Adrenal gland (tissue), 9 donors: ENCODE measurements at regions not wholly inside any gene's neighbourhood (a gene's known extent, or its start where the extent isn't known, plus 50 kb on each side); places are given as distances from the start of the nearest gene placed in this dataset.

Experiments
- DNase-seq, 7 donors: peaks; one replicate each; pipeline ENCODE4 v3.0.0-alpha.2; 2019 to 2020
- H3K27ac ChIP-seq, 5 donors: fragments of 200-600 bp; sonication (generic) in 4 of 5; 1 replicate in 3 of 5; 2 replicates in 2 of 5; pipeline versions ENCODE4 v1.5.1 to v1.8.0; 2016 to 2020; ENCODE audit warnings: mild to moderate bottlenecking in 1 of 5
- H3K27me3 ChIP-seq: fragments of 200-600 bp; 2 replicates; pipeline ENCODE4 v1.8.0; 2021
- H3K36me3 ChIP-seq, 2 donors: fragments of 200-600 bp; replicated peaks in 1 of 2; 1 replicate in 1 of 2; 2 replicates in 1 of 2; pipeline versions ENCODE4 v1.5.1 to v1.8.0; 2018 to 2022
- H3K4me1 ChIP-seq, 2 donors: fragments of 200-600 bp; replicated peaks in 1 of 2; 1 replicate in 1 of 2; 2 replicates in 1 of 2; pipeline versions ENCODE4 v1.5.1 to v1.8.0; 2018 to 2021
- H3K4me3 ChIP-seq, 4 donors: fragments of 200-600 bp; sonication (generic) in 3 of 4; one replicate each; pipeline ENCODE4 v1.5.1; 2016 to 2018
- H3K9me3 ChIP-seq, 3 donors: fragments of 200-600 bp; sonication (generic) in 1 of 3; replicated peaks in 1 of 3; 1 replicate in 2 of 3; 2 replicates in 1 of 3; pipeline versions ENCODE4 v1.5.1 to v1.8.0; 2016 to 2021
- CTCF ChIP-seq, 6 experiments: fragments of 450-650 bp in 4 of 6; fragments of 200-600 bp in 2 of 6; sonication (generic) in 1 of 6; IDR thresholded peaks; 1 replicate in 5 of 6; 2 replicates in 1 of 6; pipeline versions ENCODE4 v1.5.1 to v1.8.0; 2016 to 2021; ENCODE audit warnings: antibody characterized with exemption in 6 of 6, mild to moderate bottlenecking in 2 of 6, moderate library complexity in 1 of 6
- POLR2A ChIP-seq, 2 donors: fragments of 450-650 bp; IDR thresholded peaks; one replicate each; pipeline ENCODE4 v1.6.1; 2017; ENCODE audit warnings: antibody characterized with exemption in 2 of 2, mild to moderate bottlenecking in 2 of 2, moderate library complexity in 1 of 2
- WGBS, 4 donors: extraction: QIAGEN DNeasy Blood & Tissue Kit in 2 of 4; methylation state at CpG; one replicate each; pipeline versions ENCODE4 v1.1.5 to v1.1.7; 2013 to 2017; 5-methylcytosine and 5-hydroxymethylcytosine counted together
- intact Hi-C, 2 donors: fragments of 100-400 bp; cut with DNase I; formaldehyde crosslinking; loops; one replicate each; pipeline versions ENCODE4 v1.14.1 to v1.15.0; 2022 to 2023
- donor health status: healthy with polysubstance abuse.
- donor health status: Bipolar disorder and iron deficiency.
- donor health status: DM: yes; HTN: yes; CAD: no.
- donor health status: DM: no; HTN: no; CAD: no.
- donor health status: DM: no; HTN: no; CAD: no.

GRCh38 chr4:97404876-97405523, 738.3 kb downstream of the STPG2 start:
- intact Hi-C loops, result no loop called here
- Histone ChIP-seq H3K36me3 (no peaks in the 10 kb centered on the region), H3K27ac (no peak overlapping the region), H3K4me3 (no peak overlapping the region), H3K27me3 (no peaks in the 10 kb centered on the region), H3K9me3 (no peaks in the 10 kb centered on the region), H3K4me1 (no peaks in the 10 kb centered on the region)
- WGBS, 4 donors, result 71 to 85% (median 79%) methylated on average over 5 of the region's 5 CpGs
- no peak for DNase-seq
- TF ChIP-seq CTCF (IDR thresholded peaks at IDR 0.05) (no peak), POLR2A (IDR thresholded peaks at IDR 0.05) (no peak)

- H3K9me3 ChIP-seq, result no peaks in the 10 kb centered on the region
- H3K27ac ChIP-seq, result no peak overlapping the region
- no peak overlapping the region for H3K4me3 ChIP-seq
- H3K4me1 ChIP-seq, result no peaks in the 10 kb centered on the region
- no peak for DNase-seq
- H3K27me3 ChIP-seq, result no peaks in the 10 kb centered on the region
- H3K36me3 ChIP-seq, result no peaks in the 10 kb centered on the region
- no peak for TF ChIP-seq POLR2A (IDR thresholded peaks at IDR 0.05)
- no peak for TF ChIP-seq CTCF (IDR thresholded peaks at IDR 0.05)
- intact Hi-C loops, result no loop called here
- 75 to 80% (median 77%) methylated on average over 3 of the region's 3 CpGs for WGBS, 4 donors
Observed at GRCh38 chr4:97411356-97411755, 731.9 kb downstream of the STPG2 start.

- intact Hi-C loops, result no loop called here
- no peaks in the 10 kb centered on the region for H3K9me3 ChIP-seq
- WGBS, 4 donors, result 38 to 74% (median 62%) methylated on average over 1 of the region's 1 CpG
Observed at GRCh38 chr4:97412331-97412730, 730.9 kb downstream of the STPG2 start.

GRCh38 chr4:97414161-97414560, 729.1 kb downstream of the STPG2 start:
- intact Hi-C loops, result no loop called here
- 82 to 90% (median 87%) methylated on average over 4 of the region's 4 CpGs for WGBS, 4 donors

More at GRCh38 chr4:97412331-97412730, 730.9 kb downstream of the STPG2 start:
- no peak for TF ChIP-seq POLR2A (IDR thresholded peaks at IDR 0.05)
- TF ChIP-seq CTCF (IDR thresholded peaks at IDR 0.05), result no peak
- Histone ChIP-seq H3K4me1 (no peaks in the 10 kb centered on the region), H3K27me3 (no peaks in the 10 kb centered on the region), H3K27ac (no peak overlapping the region), H3K36me3 (no peaks in the 10 kb centered on the region), H3K4me3 (no peak overlapping the region)
- DNase-seq, result no peak

More at GRCh38 chr4:97414161-97414560, 729.1 kb downstream of the STPG2 start:
- H3K27me3 ChIP-seq, result no peaks in the 10 kb centered on the region
- no peaks in the 10 kb centered on the region for H3K36me3 ChIP-seq
- H3K27ac ChIP-seq, result no peak overlapping the region
- H3K4me3 ChIP-seq, result no peak overlapping the region
- no peak for DNase-seq
- TF ChIP-seq POLR2A (IDR thresholded peaks at IDR 0.05), result no peak
- TF ChIP-seq CTCF (IDR thresholded peaks at IDR 0.05), result no peak
- H3K9me3 ChIP-seq, result no peaks in the 10 kb centered on the region
- no peaks in the 10 kb centered on the region for H3K4me1 ChIP-seq
